ENCODE measurements at regions not wholly inside any gene's neighbourhood (a gene's known extent, or its start where the extent isn't known, plus 50 kb on each side); places are given as distances from the start of the nearest gene placed in this dataset.

GRCh38 chr1:30275926-30276764, 447.2 kb downstream of the MATN1 start:
- no peak overlapping the region for H3K27ac ChIP-seq
- in situ Hi-C loops (cut with HindIII; ENCODE audit: low pct_ligation_motif_present, low sequenced_read_pairs), result no loop called here
- H3K4me3 ChIP-seq (ENCODE audit: low read depth, low read length), result no peak overlapping the region
- no peak for TF ChIP-seq CTCF (IDR thresholded peaks at IDR 0.05; ENCODE audit: low read depth, low read length, missing control alignments)
- no peak for DNase-seq
- no peaks in the 10 kb centered on the region for H3K36me3 ChIP-seq (replicated peaks)
- H3K27me3 ChIP-seq (replicated peaks), result no peaks in the 10 kb centered on the region

GRCh38 chr1:30274976-30275621, 448.3 kb downstream of the MATN1 start:
- no peak overlapping the region for H3K4me3 ChIP-seq (ENCODE audit: low read depth, low read length)
- TF ChIP-seq CTCF (IDR thresholded peaks at IDR 0.05; ENCODE audit: low read depth, low read length, missing control alignments), result no peak
- no peaks in the 10 kb centered on the region for H3K36me3 ChIP-seq (replicated peaks)
- no peak overlapping the region for H3K27ac ChIP-seq
- no peaks in the 10 kb centered on the region for H3K27me3 ChIP-seq (replicated peaks)
- in situ Hi-C loops (cut with HindIII; ENCODE audit: low pct_ligation_motif_present, low sequenced_read_pairs), result no loop called here
- DNase-seq, result no peak

GRCh38 chr1:30274173-30274970, 449.0 kb downstream of the MATN1 start:
- no peak for TF ChIP-seq CTCF (IDR thresholded peaks at IDR 0.05; ENCODE audit: low read depth, low read length, missing control alignments)
- in situ Hi-C loops (cut with HindIII; ENCODE audit: low pct_ligation_motif_present, low sequenced_read_pairs), result no loop called here
- DNase-seq, result no peak
- Histone ChIP-seq H3K27me3 (replicated peaks) (no peaks in the 10 kb centered on the region), H3K36me3 (replicated peaks) (no peaks in the 10 kb centered on the region), H3K27ac (no peak overlapping the region), H3K4me3 (ENCODE audit: low read depth, low read length) (no peak overlapping the region)

- DNase-seq, result no peak
- H3K4me3 ChIP-seq (ENCODE audit: low read depth, low read length), result no peak overlapping the region
- TF ChIP-seq CTCF (IDR thresholded peaks at IDR 0.05; ENCODE audit: low read depth, low read length, missing control alignments), result no peak
- no peak overlapping the region for H3K27ac ChIP-seq
- in situ Hi-C loops (cut with HindIII; ENCODE audit: low pct_ligation_motif_present, low sequenced_read_pairs), result no loop called here
- no peaks in the 10 kb centered on the region for H3K27me3 ChIP-seq (replicated peaks)
- H3K36me3 ChIP-seq (replicated peaks), result no peaks in the 10 kb centered on the region
These were observed 449.9 kb downstream of the MATN1 start for GRCh38 chr1:30273456-30273855.

- H3K27me3 ChIP-seq (replicated peaks), result no peaks in the 10 kb centered on the region
- H3K36me3 ChIP-seq (replicated peaks), result no peaks in the 10 kb centered on the region
- no peak overlapping the region for H3K4me3 ChIP-seq (ENCODE audit: low read depth, low read length)
- TF ChIP-seq CTCF (IDR thresholded peaks at IDR 0.05; ENCODE audit: low read depth, low read length, missing control alignments), result no peak
- DNase-seq, result no peak
- in situ Hi-C loops (cut with HindIII; ENCODE audit: low pct_ligation_motif_present, low sequenced_read_pairs), result no loop called here
- H3K27ac ChIP-seq, result no peak overlapping the region
These were observed 450.4 kb downstream of the MATN1 start for GRCh38 chr1:30273021-30273325.
